Fibroblast of the conjunctiva (primary cell): ENCODE measurements at regions not wholly inside any gene's neighbourhood (a gene's known extent, or its start where the extent isn't known, plus 50 kb on each side); places are given as distances from the start of the nearest gene placed in this dataset.
"Not testable (repeated sequence)": the region's sequence is repeated elsewhere in the genome, so short reads cannot be mapped to it uniquely, and the experiment has no call there.

ENCODE experiments used
- DNase-seq: peaks from one replicate; pipeline ENCODE4 v3.0.0-alpha.2; 2010; ENCODE audit warnings: low read depth

DNA sequence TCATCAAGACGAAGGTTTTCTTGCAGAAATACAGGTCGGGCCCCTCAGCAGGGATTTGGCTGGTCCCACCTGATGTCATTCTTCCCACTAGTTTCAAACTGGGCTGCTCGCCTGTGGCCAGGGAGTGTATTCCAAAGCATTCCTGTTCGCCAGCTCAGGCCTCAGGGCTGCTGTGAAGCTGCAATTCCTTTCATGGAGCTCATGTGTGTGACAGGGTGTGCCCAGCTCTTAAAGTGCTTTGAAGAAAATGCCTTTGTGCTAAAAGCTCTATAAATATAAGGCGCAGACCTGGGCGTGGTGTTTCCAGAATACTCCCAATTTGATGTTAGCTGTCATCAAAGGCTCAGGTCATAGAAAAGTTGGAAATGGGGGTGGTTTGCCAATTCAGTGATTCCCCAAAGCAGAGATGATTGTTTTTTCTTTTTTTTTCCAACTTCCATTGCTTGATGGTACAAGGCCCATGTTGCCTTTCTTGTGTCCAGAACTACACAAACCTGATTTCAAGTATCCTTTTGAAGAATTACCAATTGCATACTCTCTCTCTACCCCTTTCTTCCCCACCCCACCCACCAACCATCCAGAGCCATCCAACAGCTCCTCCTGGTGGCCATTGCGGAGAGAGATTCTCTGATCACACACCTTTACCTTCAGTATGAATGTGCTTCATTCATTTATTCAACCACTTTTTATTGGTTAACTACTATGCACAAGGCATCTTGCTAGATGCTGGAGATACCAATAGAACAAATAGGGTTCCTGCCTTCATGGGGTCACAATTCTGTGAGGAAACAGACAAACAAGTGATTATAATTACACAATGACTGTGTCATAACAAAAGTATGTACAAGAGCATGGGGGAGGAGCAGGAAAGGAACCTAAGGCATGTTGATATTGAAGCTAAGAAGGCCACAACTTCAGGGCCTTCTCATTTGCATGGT, 297.3 kb upstream of the LYZL1 start:
- DNase-seq = no peak

DNA sequence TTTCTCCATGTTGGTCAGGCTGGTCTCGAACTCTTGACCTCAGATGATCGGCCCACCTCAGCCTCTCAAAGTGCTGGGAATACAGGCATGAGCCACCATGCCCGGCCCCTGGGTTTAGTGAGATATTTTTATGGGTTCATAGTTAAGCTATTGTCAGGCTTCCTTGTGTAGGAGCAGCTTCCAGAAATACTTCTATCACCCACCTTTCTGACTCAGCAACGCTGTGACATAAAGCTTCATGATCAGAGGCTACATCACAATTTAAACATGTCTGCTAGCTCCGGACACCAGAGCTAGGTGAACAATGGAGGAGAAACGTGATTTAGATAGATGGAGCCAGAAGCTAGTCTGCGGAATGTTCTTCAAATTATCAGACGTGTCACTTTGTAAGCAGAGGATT, 295.8 kb upstream of the LYZL1 start:
- no peak for DNase-seq

DNA sequence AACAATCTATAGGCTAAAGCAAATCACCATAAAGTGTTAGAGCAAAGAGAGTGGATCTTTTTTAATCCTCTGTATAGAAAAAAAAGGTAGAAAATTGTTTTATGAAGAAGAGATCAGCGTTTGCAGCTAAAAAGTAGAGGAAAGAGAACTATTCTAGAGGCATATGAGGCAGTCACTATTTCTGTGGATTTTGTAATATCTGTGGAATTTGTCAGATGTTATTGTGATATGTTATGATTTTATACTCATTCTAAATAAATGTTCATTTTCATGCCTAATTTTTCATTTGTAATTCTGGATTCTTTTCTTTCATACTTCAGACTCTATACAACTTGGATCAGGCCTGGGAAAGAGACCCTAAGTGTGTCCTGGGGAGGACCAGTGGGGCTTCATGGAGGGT, 295.0 kb upstream of the LYZL1 start:
- DNase-seq = no peak

DNA sequence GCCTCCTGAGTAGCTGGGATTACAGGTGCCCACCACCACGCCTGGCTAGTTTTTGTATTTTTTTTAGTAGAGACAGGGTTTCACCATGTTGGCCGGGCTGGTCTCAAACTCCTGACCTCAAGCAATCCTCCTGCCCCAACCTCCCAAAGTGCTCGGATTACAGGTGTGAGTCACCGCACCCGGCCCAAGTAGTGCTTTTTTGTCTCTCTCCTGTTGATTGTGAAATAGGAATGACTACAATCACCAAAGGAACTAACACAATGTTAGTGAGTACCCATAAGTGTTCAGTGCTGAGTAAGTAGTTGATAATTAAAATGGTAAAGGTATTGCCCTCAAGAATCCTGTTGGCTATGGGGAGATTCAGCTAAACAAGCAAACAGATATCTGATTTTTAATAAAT, 294.1 kb upstream of the LYZL1 start:
- not testable (repeated sequence) for DNase-seq

DNA sequence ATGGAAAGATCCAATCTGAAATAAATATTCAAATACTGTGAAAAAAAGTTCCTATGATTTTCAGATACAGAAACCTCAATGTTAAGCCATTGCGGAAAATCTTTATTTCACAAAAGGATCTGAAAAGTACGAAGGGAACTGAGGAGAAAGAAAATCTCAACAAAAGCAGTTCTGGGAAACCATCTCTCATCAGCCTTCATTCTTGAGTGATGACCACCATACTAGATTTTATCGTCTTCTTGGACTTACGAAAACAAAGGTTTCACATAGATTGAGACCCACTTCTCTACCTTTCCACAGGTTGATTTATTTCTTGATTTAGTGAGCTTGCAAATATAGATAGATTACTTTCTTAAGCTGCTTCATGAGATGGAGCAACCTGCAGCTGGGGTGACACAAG, 293.4 kb upstream of the LYZL1 start:
- DNase-seq = no peak

DNA sequence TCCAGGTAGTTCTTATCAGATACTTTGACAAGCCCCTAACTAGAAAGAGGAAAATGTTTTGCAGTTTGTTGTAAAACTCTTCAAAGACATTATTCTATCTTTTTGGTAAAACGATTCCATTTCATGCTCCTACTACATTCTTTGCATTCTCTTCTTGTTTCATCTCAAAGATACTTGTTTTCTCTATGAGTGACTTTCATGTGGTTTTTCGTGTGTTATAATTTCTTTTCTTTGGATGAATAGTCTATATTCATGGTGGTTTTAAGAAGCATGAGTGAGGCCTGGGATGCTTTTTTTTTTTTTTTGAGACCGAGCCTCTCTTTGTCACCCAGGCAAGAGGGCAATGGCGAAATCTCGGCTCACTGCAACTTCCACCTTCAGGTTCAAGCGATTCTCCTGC, 292.5 kb upstream of the LYZL1 start:
- no peak for DNase-seq

DNA sequence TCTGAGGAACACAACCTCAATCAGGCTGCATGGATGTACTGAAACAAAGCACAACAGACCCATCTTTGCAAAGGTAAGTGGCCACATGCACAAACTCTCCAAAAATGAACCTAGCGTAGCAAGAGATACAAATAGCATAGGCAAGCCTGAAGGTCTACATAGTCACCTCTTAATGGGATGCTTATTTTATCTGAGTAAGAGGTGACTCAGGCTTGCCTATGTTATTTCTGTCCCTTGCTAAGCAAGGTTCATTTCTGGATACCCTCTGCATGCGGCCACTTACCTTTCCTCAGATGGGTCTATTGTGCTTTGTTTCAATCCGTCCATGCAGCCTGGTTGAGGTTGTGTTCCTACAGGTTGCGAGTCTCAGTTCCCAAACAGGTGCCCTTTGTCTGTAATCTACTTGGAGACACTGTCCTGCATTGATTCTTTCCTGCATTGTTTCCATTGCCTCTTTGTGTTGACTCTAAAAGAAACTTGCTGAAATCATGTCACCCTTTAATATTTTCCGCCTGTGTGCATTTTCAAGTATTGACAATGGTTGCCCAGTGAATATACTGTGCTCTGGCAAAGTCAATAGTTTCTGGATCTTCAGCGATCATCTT, 291.8 kb upstream of the LYZL1 start:
- DNase-seq = no peak

DNA sequence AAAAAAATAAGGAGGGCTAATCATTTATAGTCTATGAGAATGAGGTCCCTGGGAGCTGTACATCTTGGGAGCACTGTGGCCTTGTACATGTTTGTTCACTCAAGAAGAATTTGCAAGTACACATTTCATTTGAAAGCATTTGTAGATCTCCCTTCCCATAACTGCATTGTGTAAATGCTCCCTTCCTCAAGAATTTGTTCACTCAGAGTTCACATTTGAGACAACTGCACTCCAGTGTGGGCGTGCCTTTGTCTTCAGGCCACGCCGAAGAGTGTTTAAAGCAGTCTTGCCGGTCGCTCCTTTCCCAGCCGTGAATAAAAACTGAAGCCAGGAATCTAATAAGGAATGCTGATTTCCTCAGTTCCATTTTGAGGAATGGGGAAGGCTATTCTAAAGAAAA, 291.1 kb upstream of the LYZL1 start:
- DNase-seq = no peak

DNA sequence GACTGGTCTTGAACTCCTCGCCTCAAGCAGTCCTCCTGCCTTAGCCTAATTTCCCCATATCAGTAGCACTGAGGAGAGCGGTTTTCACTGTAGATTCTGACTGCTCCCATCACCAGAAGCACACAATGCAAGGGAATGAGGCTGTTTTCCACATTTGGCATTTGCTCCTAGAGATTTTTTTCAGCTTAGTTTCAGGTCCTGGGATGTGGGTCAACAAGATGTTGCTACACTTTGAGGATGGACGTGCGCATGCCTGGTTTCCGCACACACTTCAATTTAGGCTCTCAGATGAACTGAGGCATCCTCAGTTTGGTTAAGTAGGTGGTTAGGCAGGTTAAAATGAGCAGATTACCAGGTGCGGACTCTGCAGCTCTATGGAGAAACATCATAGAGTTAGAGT, 287.1 kb upstream of the LYZL1 start:
- no peak for DNase-seq

DNA sequence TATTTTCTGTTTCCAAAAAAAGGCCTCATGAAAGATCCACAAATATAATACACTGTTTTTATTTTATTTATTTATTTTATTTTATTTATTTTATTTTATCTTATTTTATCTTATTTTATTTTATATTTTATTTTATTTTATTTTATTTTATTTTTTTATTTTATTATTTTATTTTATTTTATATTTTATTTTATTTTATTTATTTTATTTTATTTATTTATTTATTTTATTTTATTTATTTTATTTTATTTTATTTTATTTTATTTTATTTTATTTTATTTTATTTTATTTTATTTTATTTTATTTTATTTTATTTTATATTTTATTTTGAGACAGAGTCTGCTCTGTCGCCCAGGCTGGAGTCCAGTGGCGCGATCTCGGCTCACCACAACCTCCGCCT, 285.9 kb upstream of the LYZL1 start:
- not testable (repeated sequence) for DNase-seq

DNA sequence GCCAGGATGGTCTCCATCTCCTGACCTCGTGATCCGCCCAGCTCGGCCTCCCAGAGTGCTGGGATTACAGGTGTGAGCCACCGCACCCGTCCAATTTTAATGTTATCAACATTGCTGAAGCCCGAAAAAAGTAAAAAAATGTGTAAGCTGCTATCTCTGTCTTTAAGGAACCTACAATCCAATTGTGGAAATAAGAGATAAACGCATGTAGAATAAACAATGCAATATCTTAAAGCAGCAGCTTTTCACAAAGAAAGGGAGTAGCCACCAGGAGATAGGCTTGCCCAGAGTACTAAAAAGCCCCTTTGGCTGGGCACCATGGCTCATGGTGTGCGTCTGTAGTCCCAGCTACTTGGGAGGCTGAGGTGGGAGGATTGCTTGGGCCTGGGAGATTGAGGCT, 282.9 kb upstream of the LYZL1 start:
- DNase-seq = no peak

DNA sequence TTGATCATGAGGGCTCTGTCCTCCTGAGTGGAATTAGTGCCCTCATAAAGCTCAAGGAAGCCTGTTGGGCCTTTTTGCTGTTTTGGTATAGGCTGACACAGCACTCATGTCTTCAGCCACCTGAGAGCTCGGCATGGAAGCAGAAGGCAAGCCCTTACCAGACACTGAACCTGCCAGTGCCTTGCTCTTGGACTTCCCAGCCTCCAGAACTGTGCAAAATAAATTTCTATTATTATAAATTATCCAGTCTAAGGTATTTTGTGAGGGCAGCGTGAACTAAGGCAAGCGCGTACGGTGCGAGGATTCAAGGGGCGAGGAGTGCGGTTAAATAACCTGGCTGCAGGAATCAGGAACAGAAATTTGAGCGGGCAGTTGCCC, 281.5 kb upstream of the LYZL1 start:
- DNase-seq = no peak

DNA sequence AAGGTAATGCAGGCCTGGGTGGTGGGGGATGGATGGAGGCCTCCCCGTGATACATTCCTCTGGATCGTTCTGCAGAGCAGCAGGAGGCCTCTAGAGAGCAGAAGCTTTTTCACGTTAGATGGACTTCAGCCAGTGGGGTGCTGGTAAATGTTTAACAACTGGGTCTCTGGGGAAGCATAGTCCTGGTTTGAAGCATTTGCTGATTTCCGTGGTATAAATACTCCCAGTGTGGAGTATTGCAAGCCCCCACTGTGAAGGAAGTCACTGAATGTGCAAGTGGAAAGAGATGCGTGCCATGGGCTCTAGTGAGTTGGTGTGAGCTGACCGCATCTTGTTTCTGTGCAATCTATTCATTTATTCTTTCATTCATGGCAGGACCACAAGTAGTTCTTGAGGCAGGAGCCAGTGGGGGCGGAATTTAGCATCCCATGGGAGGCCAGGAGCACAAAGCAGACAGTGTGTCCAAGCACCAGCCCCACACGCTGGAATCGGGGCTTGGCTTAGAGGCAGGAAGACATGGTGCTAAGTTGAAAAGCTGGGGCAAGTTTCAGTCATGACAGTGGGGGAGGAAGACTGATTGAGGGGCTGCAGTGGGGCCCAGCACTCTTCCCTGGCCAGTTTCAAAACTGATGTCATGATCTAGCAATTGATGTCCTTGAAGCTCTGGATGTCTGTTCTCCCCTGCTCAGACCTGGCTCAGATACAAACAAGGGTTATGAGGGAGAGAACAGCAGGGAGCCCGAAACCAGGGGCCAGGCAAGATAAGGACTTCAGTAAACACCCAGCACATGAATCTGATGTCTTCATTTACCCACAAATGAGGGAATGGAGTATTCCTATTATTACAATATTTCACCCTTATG, 280.9 kb upstream of the LYZL1 start:
- DNase-seq = no peak

DNA sequence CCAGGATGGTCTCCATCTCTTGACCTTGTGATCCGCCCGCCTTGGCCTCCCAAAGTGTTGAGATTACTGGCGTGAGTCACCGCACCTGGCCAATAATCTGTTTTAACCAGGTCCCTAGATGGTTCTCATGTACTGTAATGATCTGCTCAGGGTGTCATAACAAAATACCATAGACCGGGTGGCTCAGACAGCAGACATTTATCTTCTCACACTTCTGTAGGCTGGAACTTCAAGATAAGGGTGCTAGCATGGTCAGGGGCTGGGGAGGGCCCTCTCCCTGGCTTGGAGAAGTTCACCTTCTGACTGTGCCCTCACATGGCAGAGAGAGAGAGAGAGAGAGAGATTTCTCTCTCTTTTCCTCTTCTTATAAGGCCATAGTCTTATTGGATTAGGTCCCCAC, 279.4 kb upstream of the LYZL1 start:
- DNase-seq = no peak

DNA sequence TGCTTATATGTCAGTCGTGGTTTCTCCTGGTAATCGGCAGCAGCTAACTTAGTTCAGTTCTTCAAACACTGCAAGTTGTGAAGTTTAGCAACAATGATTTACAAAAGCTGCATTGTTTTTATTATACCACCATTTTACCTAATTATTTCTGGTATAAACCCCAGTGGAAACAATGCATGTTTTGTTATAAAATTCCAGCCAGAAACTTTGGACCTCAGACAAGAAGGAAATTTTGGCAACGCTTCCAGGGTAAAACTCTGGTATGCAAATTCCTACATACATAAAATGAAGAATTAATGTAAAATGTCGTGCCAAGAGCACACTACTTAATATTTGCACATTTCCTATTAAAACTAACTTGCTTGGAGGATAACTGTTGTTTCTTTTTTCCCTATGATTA, 277.4 kb upstream of the LYZL1 start:
- no peak for DNase-seq

DNA sequence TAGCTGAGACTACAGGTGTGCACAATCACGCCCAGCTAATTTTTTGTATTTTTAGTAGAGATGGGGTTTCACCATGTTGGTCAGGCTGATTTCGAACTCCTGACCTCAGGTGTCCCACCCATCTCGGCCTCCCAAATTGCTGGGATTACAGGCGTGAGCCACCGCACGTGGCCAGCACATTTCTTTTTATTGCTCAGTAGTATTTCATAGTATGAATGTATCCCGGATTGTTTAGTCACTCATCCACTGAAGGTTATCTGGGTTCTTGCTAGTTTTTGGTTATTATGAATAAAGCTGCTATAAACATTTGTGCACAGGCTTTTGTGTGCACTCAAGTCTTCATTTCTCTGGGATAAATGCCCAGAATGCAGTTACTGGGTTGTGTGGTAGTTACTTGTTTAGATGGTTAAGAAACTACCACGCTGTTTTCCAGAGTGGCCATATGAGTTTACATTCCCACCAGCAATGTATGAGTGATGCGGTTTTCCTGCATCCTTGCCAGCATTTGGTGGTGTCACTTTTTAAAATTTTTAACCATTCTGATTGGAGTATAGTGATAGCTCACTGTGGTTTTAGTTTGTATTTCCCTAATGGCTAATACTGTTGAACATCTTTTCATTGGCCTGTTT, 275.8 kb upstream of the LYZL1 start:
- no peak for DNase-seq

DNA sequence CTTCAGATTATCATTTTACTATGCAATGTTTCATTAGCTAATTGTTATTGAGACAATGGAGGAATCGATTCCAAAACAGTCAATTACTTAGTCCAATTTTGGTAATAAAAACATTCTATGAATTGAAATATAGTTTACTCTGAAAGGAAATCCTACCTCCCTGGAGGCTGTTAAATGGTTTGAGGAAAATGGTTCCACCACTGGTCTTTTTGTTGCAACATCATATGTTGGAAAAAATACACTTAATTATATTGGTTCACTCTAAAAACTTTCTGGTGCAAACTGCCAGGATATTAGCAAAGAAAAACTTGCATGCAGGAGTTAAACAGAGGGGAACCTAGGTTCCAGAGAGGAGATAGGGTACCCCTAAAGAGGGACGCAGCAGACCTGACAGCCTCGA, 267.3 kb upstream of the LYZL1 start:
- DNase-seq = no peak

DNA sequence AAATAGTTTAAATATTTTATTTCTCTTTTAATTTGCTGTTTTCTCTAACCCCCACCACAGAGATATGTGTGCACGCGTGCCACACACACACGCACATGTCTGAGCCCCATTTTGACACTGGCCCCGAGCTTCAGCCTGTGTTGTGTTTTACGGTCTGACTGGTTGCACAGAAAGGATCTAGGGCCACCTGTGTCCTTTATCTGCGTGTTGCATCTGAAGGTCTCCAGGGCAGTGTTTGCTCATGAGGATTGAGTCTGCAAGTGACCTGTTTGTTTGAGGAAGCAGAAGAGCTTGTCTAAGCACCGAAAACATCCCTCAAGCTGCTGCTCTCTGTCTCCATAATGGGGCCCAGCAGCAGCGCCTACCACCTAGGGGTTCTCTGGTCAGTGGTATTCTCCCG, 266.4 kb upstream of the LYZL1 start:
- DNase-seq = no peak

DNA sequence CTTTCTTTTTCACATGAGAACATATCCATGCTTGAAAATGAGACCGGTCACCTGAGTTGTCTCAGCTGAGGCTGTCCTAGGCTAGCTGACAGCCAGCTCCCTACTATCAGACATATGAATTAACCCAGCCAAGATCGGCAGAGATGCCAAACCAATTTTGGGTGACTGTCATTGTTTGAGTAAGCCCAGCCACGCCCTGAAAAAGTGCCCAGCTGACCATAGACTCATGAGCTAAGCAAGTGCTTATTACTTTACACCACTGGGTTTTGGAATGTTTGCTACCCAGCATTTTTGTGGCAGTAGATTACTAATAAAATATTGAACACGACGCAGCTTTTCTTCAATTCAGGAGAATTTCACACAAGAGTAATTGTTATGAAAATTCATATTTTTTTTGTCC, 265.2 kb upstream of the LYZL1 start:
- DNase-seq = no peak

DNA sequence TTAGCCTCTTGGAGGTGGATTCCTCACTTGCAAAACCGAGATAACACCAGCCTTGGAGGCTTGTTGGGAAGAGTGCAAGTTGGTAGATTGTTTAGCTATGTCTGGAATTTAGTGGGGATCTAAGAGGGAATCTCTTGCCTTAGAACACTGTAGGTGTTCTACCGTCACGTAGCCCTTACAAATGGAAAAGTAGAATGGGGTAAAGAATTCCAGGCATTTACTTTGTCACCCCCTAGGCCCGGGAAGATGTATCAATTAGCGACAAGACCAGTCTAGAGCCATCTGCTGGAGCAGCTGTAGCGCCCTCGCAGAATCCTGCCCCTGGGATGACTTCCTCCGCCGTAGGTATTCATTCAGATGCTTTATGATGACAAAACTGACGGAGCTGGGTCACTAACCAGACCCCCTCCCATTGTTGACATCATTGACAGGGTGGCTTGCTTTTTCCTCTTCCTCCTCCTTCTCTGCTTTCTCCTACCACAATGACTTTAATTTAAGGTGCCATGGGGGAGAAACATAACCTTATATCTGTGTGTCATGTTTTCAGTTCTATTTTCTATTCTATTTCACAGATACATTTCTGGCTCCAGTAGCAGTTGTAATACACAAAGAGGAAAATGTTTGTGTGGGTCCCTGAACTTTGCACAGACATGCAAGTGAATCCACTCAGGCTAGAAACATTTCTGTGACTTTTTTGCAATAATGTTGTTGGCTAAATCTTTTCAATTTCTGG, 262.6 kb upstream of the LYZL1 start:
- no peak for DNase-seq

DNA sequence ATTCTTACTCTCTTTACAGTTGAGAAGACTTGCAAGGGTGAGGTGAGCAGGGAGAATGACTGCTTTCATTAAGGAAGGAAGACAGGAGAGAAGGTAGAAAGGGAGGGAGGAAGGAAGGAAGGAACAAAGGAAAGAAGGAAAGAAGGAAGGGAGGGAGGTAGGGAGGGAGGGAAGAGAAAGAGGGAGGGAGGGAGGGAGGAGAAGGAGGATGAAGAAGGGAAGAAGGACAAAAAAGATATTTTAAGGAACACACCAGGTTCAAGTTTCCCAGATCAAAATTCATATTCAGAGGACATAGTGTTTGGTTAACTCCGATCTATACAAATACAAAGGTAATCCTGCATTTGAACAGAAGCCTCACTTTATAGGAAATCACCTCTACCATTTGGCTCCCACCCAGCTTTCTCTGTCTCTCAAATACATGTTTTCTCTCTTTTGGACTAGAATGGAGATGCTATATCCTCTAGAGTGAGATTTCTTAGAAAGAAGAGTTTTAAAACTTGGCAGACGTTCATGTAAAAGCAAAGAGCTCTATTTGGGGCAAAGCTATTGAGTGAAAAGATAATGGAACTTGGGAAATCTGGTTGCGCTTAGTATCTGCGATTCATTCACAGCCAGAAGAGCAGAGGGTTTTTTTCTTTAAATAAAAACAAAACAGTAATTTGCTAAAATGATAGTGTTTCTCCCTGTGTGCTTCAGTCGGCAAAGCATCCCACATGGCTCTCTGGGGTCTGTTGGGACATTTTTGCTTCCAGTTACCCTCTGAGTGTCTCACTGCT, 261.9 kb upstream of the LYZL1 start:
- DNase-seq = no peak
